PC-3 (cell line): ENCODE measurements at regions not wholly inside any gene's neighbourhood (a gene's known extent, or its start where the extent isn't known, plus 50 kb on each side); places are given as distances from the start of the nearest gene placed in this dataset.

Source experiments
- ATAC-seq: fragments of 200-7000 bp; cut with Tn5 transposase; 2 replicates; pipeline ENCODE4 v1.9.1; 2020; ENCODE audit warnings: mild to moderate bottlenecking, moderate library complexity
- BruUV-seq: library from RNA; stranded (reverse); fragments of 400-500 nt; replicated peaks from 2 replicates; lab custom pipeline; 2021; lab: Mats Ljungman, UMichigan
- CTCF ChIA-PET: fragments of 300-600 bp; sonication (Branson Sonifier 250); formaldehyde crosslinking; loops from one replicate; lab custom pipeline; 2022; ENCODE audit warnings: antibody characterized with exemption; lab: Charles Lee
- POLR2A ChIA-PET: fragments of 300-600 bp; sonication (Branson Sonifier 250); formaldehyde crosslinking; loops from one replicate; lab custom pipeline; 2022; ENCODE audit warnings: antibody characterized with exemption; ENCODE audit not compliant: unreplicated experiment; lab: Charles Lee
- DNase-seq: peaks from one replicate; pipeline ENCODE4 v3.0.0-alpha.2; 2015
- H2AFZ ChIP-seq: fragments of 300-600 bp; sonication (generic); 2 replicates; pipeline ENCODE4 v1.6.0; 2016; ENCODE audit warnings: antibody characterized with exemption, low read length
- H3F3A ChIP-seq: fragments of 300-600 bp; sonication (generic); one replicate; pipeline ENCODE4 v1.6.0; 2017; ENCODE audit warnings: antibody characterized with exemption, low read length, control low read depth, mild to moderate bottlenecking; ENCODE audit not compliant: unreplicated experiment
- H3K27ac ChIP-seq: fragments of 300-600 bp; sonication (generic); 2 replicates; pipeline ENCODE4 v1.5.1; 2016; ENCODE audit warnings: mild to moderate bottlenecking, low read length
- H3K27me3 ChIP-seq: fragments of 300-600 bp; sonication (generic); 2 replicates; pipeline ENCODE4 v1.6.1; 2016; ENCODE audit warnings: low read length, mixed read lengths
- H3K36me3 ChIP-seq: fragments of 300-600 bp; sonication (generic); 2 replicates; pipeline ENCODE4 v1.6.1; 2016; ENCODE audit warnings: low read depth, mixed run types, low read length, mixed read lengths
- H3K4me1 ChIP-seq: fragments of 300-600 bp; sonication (generic); 2 replicates; pipeline ENCODE4 v1.5.1; 2016; ENCODE audit warnings: low read length; ENCODE audit not compliant: insufficient read depth
- H3K4me2 ChIP-seq: fragments of 300-600 bp; sonication (generic); 2 replicates; pipeline ENCODE4 v1.6.0; 2016; ENCODE audit warnings: low read length
- H3K4me3 ChIP-seq: fragments of 300-600 bp; sonication (generic); 2 replicates; pipeline ENCODE4 v1.5.1; 2016; ENCODE audit warnings: mild to moderate bottlenecking, low read length, mixed read lengths
- H3K79me2 ChIP-seq: fragments of 300-600 bp; sonication (generic); 2 replicates; pipeline ENCODE4 v1.6.1; 2017; ENCODE audit warnings: low read length, mixed read lengths
- H3K9ac ChIP-seq: fragments of 300-600 bp; sonication (generic); 2 replicates; pipeline ENCODE4 v1.6.0; 2016; ENCODE audit warnings: mild to moderate bottlenecking, low read length
- H3K9me2 ChIP-seq: fragments of 300-600 bp; sonication (generic); replicated peaks from 2 replicates; pipeline ENCODE4 v1.6.1; 2016; ENCODE audit warnings: mixed run types, low read length, mixed read lengths
- H3K9me3 ChIP-seq: fragments of 300-600 bp; sonication (generic); 2 replicates; pipeline ENCODE4 v1.6.1; 2016; ENCODE audit warnings: low read length, mixed read lengths
- H4K20me1 ChIP-seq: fragments of 300-600 bp; sonication (generic); 2 replicates; pipeline ENCODE4 v1.6.1; 2016; ENCODE audit warnings: low read length, mixed read lengths
- EZH2 ChIP-seq: fragments of 300-600 bp; sonication (generic); IDR thresholded peaks from one replicate; pipeline ENCODE4 v1.6.1; 2017; ENCODE audit warnings: antibody characterized with exemption, mild to moderate bottlenecking, low read length; ENCODE audit not compliant: unreplicated experiment
- EZH2phosphoT487 ChIP-seq: fragments of 300-600 bp; sonication (generic); IDR thresholded peaks from 2 replicates; pipeline ENCODE4 v1.6.1; 2018; ENCODE audit warnings: mild to moderate bottlenecking, antibody characterized with exemption, low read length, borderline replicate concordance
- intact Hi-C: fragments of 100-400 bp; cut with micrococcal nuclease; formaldehyde crosslinking; loops from 2 replicates; pipeline ENCODE4 v1.9.0; 2023
- TF ChIP-seq, protein P1 (sequence below): fragments of 300-600 bp; sonication (generic); conservative IDR thresholded peaks from 2 replicates; pipeline ENCODE4 v1.5.1; 2017; ENCODE audit warnings: antibody characterized with exemption, low read depth, mild to moderate bottlenecking, low read length

DNA sequence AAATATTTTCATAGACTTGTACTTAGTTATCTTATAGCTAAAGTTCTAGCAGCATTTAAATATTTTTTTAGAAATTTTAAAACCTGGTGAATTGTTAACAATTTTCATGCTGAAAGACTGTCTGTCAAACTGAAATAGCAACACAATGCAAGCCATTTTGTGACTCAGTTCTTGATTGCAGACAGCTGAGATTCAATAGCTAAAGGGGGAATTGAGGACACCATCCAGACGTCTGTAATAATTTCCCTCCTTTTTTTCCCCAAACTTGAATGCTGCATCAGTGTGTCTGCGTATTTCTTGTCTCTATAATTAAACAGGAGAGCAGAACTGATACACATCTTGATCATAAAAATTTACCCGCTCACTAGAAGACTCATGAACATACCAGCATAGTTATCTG lies 468.3 kb downstream of the GBE1 start:
- no peak for DNase-seq
- Histone ChIP-seq H3K4me2 (no peak overlapping the region), H3K4me1 (no peaks in the 10 kb centered on the region), H4K20me1 (no peaks in the 10 kb centered on the region), H3K79me2 (no peaks in the 10 kb centered on the region), H3K27me3 (no peaks in the 10 kb centered on the region), H3K9me2 (no peaks in the 10 kb centered on the region), H3F3A (no peaks in the 10 kb centered on the region), H3K27ac (no peak overlapping the region), H3K36me3 (no peaks in the 10 kb centered on the region), H3K9me3 (no peaks in the 10 kb centered on the region), H3K4me3 (no peak overlapping the region), H3K9ac (no peak overlapping the region), H2AFZ (no peak overlapping the region)
- ATAC-seq: no peak
- no peak for TF ChIP-seq EZH2
- no peak for TF ChIP-seq EZH2phosphoT487
- TF ChIP-seq, protein P1, sequence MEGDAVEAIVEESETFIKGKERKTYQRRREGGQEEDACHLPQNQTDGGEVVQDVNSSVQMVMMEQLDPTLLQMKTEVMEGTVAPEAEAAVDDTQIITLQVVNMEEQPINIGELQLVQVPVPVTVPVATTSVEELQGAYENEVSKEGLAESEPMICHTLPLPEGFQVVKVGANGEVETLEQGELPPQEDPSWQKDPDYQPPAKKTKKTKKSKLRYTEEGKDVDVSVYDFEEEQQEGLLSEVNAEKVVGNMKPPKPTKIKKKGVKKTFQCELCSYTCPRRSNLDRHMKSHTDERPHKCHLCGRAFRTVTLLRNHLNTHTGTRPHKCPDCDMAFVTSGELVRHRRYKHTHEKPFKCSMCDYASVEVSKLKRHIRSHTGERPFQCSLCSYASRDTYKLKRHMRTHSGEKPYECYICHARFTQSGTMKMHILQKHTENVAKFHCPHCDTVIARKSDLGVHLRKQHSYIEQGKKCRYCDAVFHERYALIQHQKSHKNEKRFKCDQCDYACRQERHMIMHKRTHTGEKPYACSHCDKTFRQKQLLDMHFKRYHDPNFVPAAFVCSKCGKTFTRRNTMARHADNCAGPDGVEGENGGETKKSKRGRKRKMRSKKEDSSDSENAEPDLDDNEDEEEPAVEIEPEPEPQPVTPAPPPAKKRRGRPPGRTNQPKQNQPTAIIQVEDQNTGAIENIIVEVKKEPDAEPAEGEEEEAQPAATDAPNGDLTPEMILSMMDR: no peak
- CTCF ChIA-PET: no interaction called here
- intact Hi-C loops: no loop called here
- POLR2A ChIA-PET: no interaction called here
- BruUV-seq: no TSS peak

DNA sequence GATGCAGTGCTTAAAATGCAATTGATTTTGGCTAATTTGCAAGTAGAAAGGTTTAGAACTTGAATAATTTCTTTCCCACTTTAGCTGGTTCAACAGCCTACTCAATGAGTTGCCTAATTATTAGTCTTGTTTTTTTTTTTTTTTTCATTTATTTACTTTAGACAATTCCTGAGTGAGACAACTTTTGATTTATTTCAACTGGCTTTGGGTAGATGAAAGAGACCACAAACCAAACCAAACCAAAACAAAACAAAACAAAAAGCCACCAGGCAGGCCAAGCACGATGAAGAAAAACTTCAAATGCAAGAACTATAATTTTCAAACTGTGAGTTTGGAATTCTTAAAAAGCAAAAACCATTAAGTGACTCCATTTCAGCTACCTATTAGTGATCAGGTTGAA lies 469.9 kb downstream of the GBE1 start:
- no peak overlapping the region for H3K4me3 ChIP-seq
- H2AFZ ChIP-seq: no peak overlapping the region
- H3K36me3 ChIP-seq: no peaks in the 10 kb centered on the region
- no peak overlapping the region for H3K27ac ChIP-seq
- no peaks in the 10 kb centered on the region for H3K9me2 ChIP-seq
- H4K20me1 ChIP-seq: no peaks in the 10 kb centered on the region
- H3K79me2 ChIP-seq: no peaks in the 10 kb centered on the region
- DNase-seq (no peak), ATAC-seq (no peak)
- no peaks in the 10 kb centered on the region for H3K4me1 ChIP-seq
- BruUV-seq: no TSS peak
- no peaks in the 10 kb centered on the region for H3K9me3 ChIP-seq
- no peak for TF ChIP-seq EZH2phosphoT487
- TF ChIP-seq, protein P1: no peak
- no peak for TF ChIP-seq EZH2
- H3F3A ChIP-seq: no peaks in the 10 kb centered on the region
- no peak overlapping the region for H3K4me2 ChIP-seq
- H3K9ac ChIP-seq: no peak overlapping the region
- ChIA-PET POLR2A (interaction anchor here (0.7 kb wide), 1 partner anchor 26 kb away, joined by 3 read pairs; no protein-coding TSS in a partner anchor), CTCF (no interaction called here)
- intact Hi-C loops: no loop called here
- H3K27me3 ChIP-seq: no peaks in the 10 kb centered on the region

- TF ChIP-seq, protein P1: no peak
- TF ChIP-seq EZH2phosphoT487 (no peak), EZH2 (no peak)
- Histone ChIP-seq H3K36me3 (no peaks in the 10 kb centered on the region), H3K27ac (no peak overlapping the region), H3K4me3 (no peak overlapping the region), H3K9me3 (no peaks in the 10 kb centered on the region), H3K79me2 (no peaks in the 10 kb centered on the region), H3K4me1 (no peaks in the 10 kb centered on the region), H3F3A (no peaks in the 10 kb centered on the region), H4K20me1 (no peaks in the 10 kb centered on the region), H3K9me2 (no peaks in the 10 kb centered on the region), H3K9ac (no peak overlapping the region), H2AFZ (no peak overlapping the region), H3K4me2 (no peak overlapping the region), H3K27me3 (no peaks in the 10 kb centered on the region)
- no TSS peak for BruUV-seq
- ChIA-PET CTCF (no interaction called here), POLR2A (no interaction called here)
- ATAC-seq (no peak), DNase-seq (no peak)
- intact Hi-C loops: no loop called here
Observed at GRCh38 chr3:81289676-81290075, 471.8 kb downstream of the GBE1 start.
